SK-N-SH (cell line): ENCODE measurements at regions not wholly inside any gene's neighbourhood (a gene's known extent, or its start where the extent isn't known, plus 50 kb on each side); places are given as distances from the start of the nearest gene placed in this dataset.

Experiments
- CTCF ChIA-PET: fragments of 300-600, 350-600 bp; formaldehyde crosslinking; extraction: SDS; loops from one replicate; lab custom pipeline; 2021; lab: Yijun Ruan, JAX
- POLR2A ChIA-PET: fragments of 350-600 bp; sonication (Branson Sonifier 250); formaldehyde crosslinking; extraction: SDS; loops from one replicate; lab custom pipeline; 2020; ENCODE audit warnings: antibody characterized with exemption, inconsistent platforms; lab: Yijun Ruan, JAX
- DNase-seq: peaks from one replicate; pipeline ENCODE4 v3.0.0; 2012
- H2AFZ ChIP-seq: fragments of 200-600 bp; sonication (generic); 2 replicates; pipeline ENCODE4 v1.8.1; 2016; ENCODE audit warnings: antibody characterized with exemption, mild to moderate bottlenecking, low read depth
- H3F3A ChIP-seq: fragments of 200-600 bp; sonication (generic); replicated peaks from 2 replicates; pipeline ENCODE3; 2016; ENCODE audit warnings: antibody characterized with exemption, mild to moderate bottlenecking; ENCODE audit not compliant: insufficient read depth
- H3K27ac ChIP-seq, 2 experiments: fragments of 200-500 bp in 1 of 2; fragments of 200-600 bp in 1 of 2; sonication (Bioruptor generic) in 1 of 2; sonication (generic), shearing (Covaris generic) in 1 of 2; 2 replicates each; pipeline versions ENCODE4 v1.5.1 to v1.6.1; 2014 to 2016; ENCODE audit warnings: low read depth in 2 of 2, inconsistent platforms in 1 of 2, low read length in 1 of 2, mild to moderate bottlenecking in 1 of 2, mixed read lengths in 1 of 2
- H3K27me3 ChIP-seq: fragments of 200-600 bp; sonication (generic), shearing (Covaris generic); 2 replicates; pipeline ENCODE4 v1.6.1; 2016; ENCODE audit warnings: mixed run types; ENCODE audit not compliant: insufficient read depth
- H3K36me3 ChIP-seq, 2 experiments: fragments of 200-500 bp in 1 of 2; fragments of 200-600 bp in 1 of 2; sonication (Bioruptor generic) in 1 of 2; sonication (generic) in 1 of 2; replicated peaks in 1 of 2; 2 replicates each; pipeline versions ENCODE3 to v1.5.1; 2014 to 2016; ENCODE audit warnings: low read length in 1 of 2, mild to moderate bottlenecking in 1 of 2; ENCODE audit not compliant: insufficient read depth in 2 of 2, control insufficient read depth in 1 of 2
- H3K4me1 ChIP-seq, 2 experiments: fragments of 200-500 bp in 1 of 2; fragments of 200-600 bp in 1 of 2; sonication (Bioruptor generic) in 1 of 2; sonication (generic), shearing (Covaris generic) in 1 of 2; 2 replicates each; pipeline versions ENCODE4 v1.5.1 to v1.6.1; 2014 to 2016; ENCODE audit warnings: low read depth in 1 of 2, low read length in 1 of 2, mixed run types in 1 of 2; ENCODE audit not compliant: insufficient read depth in 2 of 2, control insufficient read depth in 1 of 2
- H3K4me2 ChIP-seq: fragments of 200-600 bp; sonication (generic), shearing (Covaris generic); 2 replicates; pipeline ENCODE4 v1.6.1; 2017; ENCODE audit warnings: mixed run types
- H3K4me3 ChIP-seq, 2 experiments: fragments of 200-500 bp in 1 of 2; fragments of 200-600 bp in 1 of 2; sonication (Bioruptor generic) in 1 of 2; sonication (generic), shearing (Covaris generic) in 1 of 2; 2 replicates each; pipeline versions ENCODE4 v1.5.1 to v1.8.1; 2014 to 2016; ENCODE audit warnings: low read depth in 2 of 2, inconsistent platforms in 1 of 2, low read length in 1 of 2, mild to moderate bottlenecking in 1 of 2, mixed read lengths in 1 of 2, moderate library complexity in 1 of 2
- H3K79me2 ChIP-seq: fragments of 200-600 bp; sonication (generic); 2 replicates; pipeline ENCODE4 v1.8.1; 2017; ENCODE audit warnings: mild to moderate bottlenecking; ENCODE audit not compliant: insufficient read depth
- H3K9ac ChIP-seq: fragments of 200-600 bp; sonication (generic); 2 replicates; pipeline ENCODE4 v1.6.1; 2017; ENCODE audit warnings: mixed run types
- H3K9me2 ChIP-seq: fragments of 200-600 bp; sonication (generic); 2 replicates; pipeline ENCODE4 v1.6.1; 2017; ENCODE audit warnings: mixed run types
- H3K9me3 ChIP-seq: fragments of 200-600 bp; sonication (generic); 2 replicates; pipeline ENCODE4 v1.6.1; 2017; ENCODE audit warnings: mixed run types, mild to moderate bottlenecking, moderate library complexity
- H4K20me1 ChIP-seq: fragments of 200-600 bp; sonication (generic); 2 replicates; pipeline ENCODE4 v1.6.1; 2017; ENCODE audit warnings: mild to moderate bottlenecking, mixed run types; ENCODE audit not compliant: insufficient read depth
- CHD2 ChIP-seq: fragments of 150-350 bp; IDR thresholded peaks from 2 replicates; pipeline ENCODE4 v1.6.1; 2018; ENCODE audit warnings: low read length; ENCODE audit not compliant: partially characterized antibody
- ELF1 ChIP-seq: IDR thresholded peaks from 2 replicates; pipeline ENCODE4 v1.4.0; 2012
- EP300 ChIP-seq, 2 experiments: IDR thresholded peaks; 2 replicates each; pipeline versions ENCODE4 v1.4.0 to v1.6.1; 2012; ENCODE audit warnings: borderline replicate concordance in 1 of 2, low read depth in 1 of 2, low read length in 1 of 2
- EZH2phosphoT487 ChIP-seq: fragments of 200-600 bp; sonication (generic); IDR thresholded peaks from 2 replicates; pipeline ENCODE4 v1.6.1; 2017; ENCODE audit warnings: low read depth, mixed run types, mild to moderate bottlenecking, antibody characterized with exemption, moderate library complexity, borderline replicate concordance
- FOSL2 ChIP-seq: IDR thresholded peaks from 2 replicates; pipeline ENCODE4 v1.4.0; 2012; ENCODE audit warnings: low read depth, mild to moderate bottlenecking, moderate library complexity, borderline replicate concordance
- FOXJ3 ChIP-seq: sonication (generic); formaldehyde crosslinking; IDR thresholded peaks from 2 replicates; pipeline ENCODE4 v1.5.1; 2020; ENCODE audit warnings: mild to moderate bottlenecking, missing genetic modification reagents
- FOXM1 ChIP-seq: IDR thresholded peaks from 2 replicates; pipeline ENCODE4 v1.4.0; 2012; ENCODE audit warnings: low read depth, mild to moderate bottlenecking
- JUND ChIP-seq: IDR thresholded peaks from 2 replicates; pipeline ENCODE4 v1.4.0; 2012
- MEF2A ChIP-seq: IDR thresholded peaks from 2 replicates; pipeline ENCODE4 v1.4.0; 2012; ENCODE audit warnings: low read depth, borderline replicate concordance
- MXI1 ChIP-seq: IDR thresholded peaks from 2 replicates; pipeline ENCODE4 v1.6.1; 2012; ENCODE audit warnings: mild to moderate bottlenecking, low read depth, low read length, improper control_type of control experiment
- NFIC ChIP-seq: IDR thresholded peaks from 2 replicates; pipeline ENCODE4 v1.4.0; 2012; ENCODE audit warnings: borderline replicate concordance
- POLR2AphosphoS5 ChIP-seq: IDR thresholded peaks from 2 replicates; pipeline ENCODE4 v1.6.1; 2012; ENCODE audit warnings: low read depth, low read length
- RFX5 ChIP-seq: IDR thresholded peaks from 2 replicates; pipeline ENCODE4 v1.6.1; 2012; ENCODE audit warnings: mild to moderate bottlenecking, improper control_type of control experiment, low read length
- SIN3A ChIP-seq: IDR thresholded peaks from 2 replicates; pipeline ENCODE4 v1.6.1; 2012; ENCODE audit warnings: low read depth, mild to moderate bottlenecking, low read length, moderate library complexity, borderline replicate concordance
- TAF1 ChIP-seq: IDR thresholded peaks from 2 replicates; pipeline ENCODE4 v1.6.1; 2012; ENCODE audit warnings: low read depth, mild to moderate bottlenecking, low read length, moderate library complexity, borderline replicate concordance
- TCF12 ChIP-seq: IDR thresholded peaks from 2 replicates; pipeline ENCODE4 v1.4.0; 2012
- TEAD4 ChIP-seq: IDR thresholded peaks from 2 replicates; pipeline ENCODE4 v1.4.0; 2012; ENCODE audit warnings: mild to moderate bottlenecking, borderline replicate concordance; ENCODE audit not compliant: insufficient read depth
- YY1 ChIP-seq: IDR thresholded peaks from 2 replicates; pipeline ENCODE4 v1.4.0; 2012; ENCODE audit warnings: low read depth, mild to moderate bottlenecking
- WGBS: methylation state at CpG from one replicate; pipeline ENCODE4 v1.1.6; 2017; ENCODE audit warnings: low lambda C conversion rate; 5-methylcytosine and 5-hydroxymethylcytosine counted together
- TF ChIP-seq, protein P1 (sequence below): fragments of 200-600 bp; sonication (generic); IDR thresholded peaks from 2 replicates; pipeline ENCODE4 v1.6.1; 2017; ENCODE audit warnings: antibody characterized with exemption, mild to moderate bottlenecking, moderate library complexity
- TF ChIP-seq, protein P2 (sequence below): IDR thresholded peaks from 2 replicates; pipeline ENCODE4; 2012
- TF ChIP-seq, protein P3 (sequence below): IDR thresholded peaks from 2 replicates; pipeline ENCODE4 v1.4.0; 2012; ENCODE audit warnings: low read depth

DNA sequence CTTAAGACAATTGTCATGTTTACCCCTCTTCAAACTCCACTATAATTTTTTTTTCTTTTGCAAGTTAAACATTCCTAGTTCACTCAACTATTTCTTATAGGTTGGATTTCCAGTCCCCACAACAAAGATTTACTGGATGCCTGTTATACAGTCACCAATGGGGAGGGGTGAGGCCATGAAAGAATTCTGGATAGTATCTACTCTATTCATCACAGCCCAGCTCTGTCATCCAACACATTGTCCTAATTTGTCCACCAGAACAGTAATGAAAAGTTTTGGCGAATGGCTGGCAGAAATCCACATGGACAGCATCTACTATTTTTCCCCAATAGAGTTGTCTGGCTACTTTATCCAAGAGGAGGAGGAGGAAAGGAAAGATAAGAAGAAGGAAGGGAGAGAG is 192.7 kb upstream of the S100G start:
- Histone ChIP-seq H3K36me3 (no peaks in the 10 kb centered on the region), H3K9me2 (no peaks in the 10 kb centered on the region), H3F3A (no peaks in the 10 kb centered on the region), H3K4me3 (no peak overlapping the region), H4K20me1 (no peaks in the 10 kb centered on the region), H3K9ac (no peak overlapping the region), H3K27ac (0 out of 4 replicates have a peak overlapping the region, but pooled peaks of 1 of the 2 experiments have one; percentile 2), H3K27me3 (no peaks in the 10 kb centered on the region), H3K9me3 (no peaks in the 10 kb centered on the region), H2AFZ (no peak overlapping the region), H3K79me2 (no peaks in the 10 kb centered on the region), H3K4me2 (no peak overlapping the region), H3K4me1 (peaks cover 0 to 2% of the 10 kb centered on the region in 2 experiments; a peak in 1 of 4 replicates)
- WGBS = 8% methylated on average over 1 of the region's 1 CpG
- TF ChIP-seq TAF1 (no peak), FOSL2 (no peak), EZH2phosphoT487 (no peak), NFIC (peak; percentile 47; the same call in 1 of the 2 replicates), EP300 (IDR thresholded peaks at IDR 0.05; ENCODE audit: borderline replicate concordance in 1 of 2, low read depth in 1 of 2, low read length in 1 of 2) (0 out of 4 replicates have a peak, but pooled peaks of 1 of the 2 experiments have one; percentile 31), MEF2A (no peak), TCF12 (peak; percentile 86), JUND (peak; percentile 21; the same call in 1 of the 2 replicates), POLR2AphosphoS5 (peak; percentile 30; the same call in 1 of the 2 replicates), FOXM1 (no peak), TEAD4 (no peak), SIN3A (no peak), FOXJ3 (no peak), MXI1 (no peak), YY1 (no peak), RFX5 (no peak), ELF1 (no peak), CHD2 (no peak)
- TF ChIP-seq, protein P1, sequence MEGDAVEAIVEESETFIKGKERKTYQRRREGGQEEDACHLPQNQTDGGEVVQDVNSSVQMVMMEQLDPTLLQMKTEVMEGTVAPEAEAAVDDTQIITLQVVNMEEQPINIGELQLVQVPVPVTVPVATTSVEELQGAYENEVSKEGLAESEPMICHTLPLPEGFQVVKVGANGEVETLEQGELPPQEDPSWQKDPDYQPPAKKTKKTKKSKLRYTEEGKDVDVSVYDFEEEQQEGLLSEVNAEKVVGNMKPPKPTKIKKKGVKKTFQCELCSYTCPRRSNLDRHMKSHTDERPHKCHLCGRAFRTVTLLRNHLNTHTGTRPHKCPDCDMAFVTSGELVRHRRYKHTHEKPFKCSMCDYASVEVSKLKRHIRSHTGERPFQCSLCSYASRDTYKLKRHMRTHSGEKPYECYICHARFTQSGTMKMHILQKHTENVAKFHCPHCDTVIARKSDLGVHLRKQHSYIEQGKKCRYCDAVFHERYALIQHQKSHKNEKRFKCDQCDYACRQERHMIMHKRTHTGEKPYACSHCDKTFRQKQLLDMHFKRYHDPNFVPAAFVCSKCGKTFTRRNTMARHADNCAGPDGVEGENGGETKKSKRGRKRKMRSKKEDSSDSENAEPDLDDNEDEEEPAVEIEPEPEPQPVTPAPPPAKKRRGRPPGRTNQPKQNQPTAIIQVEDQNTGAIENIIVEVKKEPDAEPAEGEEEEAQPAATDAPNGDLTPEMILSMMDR = no peak
- TF ChIP-seq, protein P2, sequence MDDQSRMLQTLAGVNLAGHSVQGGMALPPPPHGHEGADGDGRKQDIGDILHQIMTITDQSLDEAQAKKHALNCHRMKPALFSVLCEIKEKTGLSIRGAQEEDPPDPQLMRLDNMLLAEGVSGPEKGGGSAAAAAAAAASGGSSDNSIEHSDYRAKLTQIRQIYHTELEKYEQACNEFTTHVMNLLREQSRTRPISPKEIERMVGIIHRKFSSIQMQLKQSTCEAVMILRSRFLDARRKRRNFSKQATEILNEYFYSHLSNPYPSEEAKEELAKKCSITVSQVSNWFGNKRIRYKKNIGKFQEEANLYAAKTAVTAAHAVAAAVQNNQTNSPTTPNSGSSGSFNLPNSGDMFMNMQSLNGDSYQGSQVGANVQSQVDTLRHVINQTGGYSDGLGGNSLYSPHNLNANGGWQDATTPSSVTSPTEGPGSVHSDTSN = peak; percentile 65; the same call in 1 of the 2 replicates
- TF ChIP-seq, protein P3, sequence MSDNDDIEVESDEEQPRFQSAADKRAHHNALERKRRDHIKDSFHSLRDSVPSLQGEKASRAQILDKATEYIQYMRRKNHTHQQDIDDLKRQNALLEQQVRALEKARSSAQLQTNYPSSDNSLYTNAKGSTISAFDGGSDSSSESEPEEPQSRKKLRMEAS = no peak
- ChIA-PET POLR2A (no interaction called here), CTCF (interaction anchor here (1.2 kb wide), 1 partner anchor 12 kb away, joined by 3 read pairs; no protein-coding TSS in a partner anchor)
- no peak for DNase-seq
